ENCODE measurements at regions not wholly inside any gene's neighbourhood (a gene's known extent, or its start where the extent isn't known, plus 50 kb on each side); places are given as distances from the start of the nearest gene placed in this dataset.
"Not testable (repeated sequence)": the region's sequence is repeated elsewhere in the genome, so short reads cannot be mapped to it uniquely, and the experiment has no call there.

DNA sequence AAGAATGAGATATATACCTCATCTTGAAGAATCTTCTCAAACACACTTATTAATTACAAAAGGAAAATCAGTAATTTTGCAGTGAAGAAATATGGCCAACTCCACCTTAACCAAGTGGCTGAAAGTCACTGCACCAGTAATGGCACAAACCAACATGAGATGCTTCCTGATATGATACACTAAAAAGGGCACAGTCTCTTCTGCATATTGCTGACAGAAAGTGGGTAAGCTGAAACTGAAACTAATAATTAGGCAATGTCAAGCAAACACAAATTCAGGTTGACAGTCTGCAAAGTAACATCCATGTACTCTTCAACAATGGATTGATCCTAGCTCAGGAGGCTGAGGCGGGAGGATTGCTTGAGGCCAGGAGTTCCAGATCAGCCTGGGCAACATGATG lies 56.1 kb downstream of the ZNF22 start:
- H3K27me3 ChIP-seq; H3K9me3 ChIP-seq; H3K27ac ChIP-seq; H3K4me1 ChIP-seq; DNase-seq; H3K36me3 ChIP-seq; H3K4me3 ChIP-seq; intact Hi-C loops (cut with DNase I): not testable (repeated sequence)
- WGBS, 2 donors = 94 to 98% methylated on average over 1 of the region's 1 CpG

DNA sequence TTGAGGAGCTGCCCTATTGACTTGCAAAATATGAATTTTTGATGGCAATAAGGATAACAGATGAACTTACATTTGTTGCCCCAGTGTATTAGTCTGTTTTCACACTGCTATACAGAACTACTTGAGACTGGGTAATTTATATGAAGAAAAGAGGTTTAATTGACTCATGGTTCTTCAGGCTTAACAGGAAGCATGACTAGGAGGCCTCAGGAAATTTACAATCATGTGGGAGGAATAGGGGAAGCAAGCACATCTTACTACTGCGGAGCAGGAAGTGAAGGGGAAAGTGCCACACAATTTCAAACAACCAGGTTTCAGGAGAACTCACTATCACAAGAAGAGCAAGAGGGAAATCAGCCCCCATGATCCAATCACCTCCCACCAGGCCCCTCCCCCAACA lies 57.9 kb downstream of the ZNF22 start:
- no peaks in the 10 kb centered on the region for H3K36me3 ChIP-seq
- no peak for TF ChIP-seq EP300 (IDR thresholded peaks at IDR 0.05)
- TF ChIP-seq, protein P1, sequence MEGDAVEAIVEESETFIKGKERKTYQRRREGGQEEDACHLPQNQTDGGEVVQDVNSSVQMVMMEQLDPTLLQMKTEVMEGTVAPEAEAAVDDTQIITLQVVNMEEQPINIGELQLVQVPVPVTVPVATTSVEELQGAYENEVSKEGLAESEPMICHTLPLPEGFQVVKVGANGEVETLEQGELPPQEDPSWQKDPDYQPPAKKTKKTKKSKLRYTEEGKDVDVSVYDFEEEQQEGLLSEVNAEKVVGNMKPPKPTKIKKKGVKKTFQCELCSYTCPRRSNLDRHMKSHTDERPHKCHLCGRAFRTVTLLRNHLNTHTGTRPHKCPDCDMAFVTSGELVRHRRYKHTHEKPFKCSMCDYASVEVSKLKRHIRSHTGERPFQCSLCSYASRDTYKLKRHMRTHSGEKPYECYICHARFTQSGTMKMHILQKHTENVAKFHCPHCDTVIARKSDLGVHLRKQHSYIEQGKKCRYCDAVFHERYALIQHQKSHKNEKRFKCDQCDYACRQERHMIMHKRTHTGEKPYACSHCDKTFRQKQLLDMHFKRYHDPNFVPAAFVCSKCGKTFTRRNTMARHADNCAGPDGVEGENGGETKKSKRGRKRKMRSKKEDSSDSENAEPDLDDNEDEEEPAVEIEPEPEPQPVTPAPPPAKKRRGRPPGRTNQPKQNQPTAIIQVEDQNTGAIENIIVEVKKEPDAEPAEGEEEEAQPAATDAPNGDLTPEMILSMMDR (IDR thresholded peaks at IDR 0.05) = no peak
- H3K4me1 ChIP-seq = no peaks in the 10 kb centered on the region
- intact Hi-C loops (cut with DNase I) = no loop called here
- no peak overlapping the region for H3K4me3 ChIP-seq
- no peaks in the 10 kb centered on the region for H3K9me3 ChIP-seq
- no peaks in the 10 kb centered on the region for H3K27me3 ChIP-seq
- no peak for DNase-seq
- H3K27ac ChIP-seq = no peak overlapping the region
- 59 to 86% methylated on average over 1 of the region's 1 CpG for WGBS, 2 donors

DNA sequence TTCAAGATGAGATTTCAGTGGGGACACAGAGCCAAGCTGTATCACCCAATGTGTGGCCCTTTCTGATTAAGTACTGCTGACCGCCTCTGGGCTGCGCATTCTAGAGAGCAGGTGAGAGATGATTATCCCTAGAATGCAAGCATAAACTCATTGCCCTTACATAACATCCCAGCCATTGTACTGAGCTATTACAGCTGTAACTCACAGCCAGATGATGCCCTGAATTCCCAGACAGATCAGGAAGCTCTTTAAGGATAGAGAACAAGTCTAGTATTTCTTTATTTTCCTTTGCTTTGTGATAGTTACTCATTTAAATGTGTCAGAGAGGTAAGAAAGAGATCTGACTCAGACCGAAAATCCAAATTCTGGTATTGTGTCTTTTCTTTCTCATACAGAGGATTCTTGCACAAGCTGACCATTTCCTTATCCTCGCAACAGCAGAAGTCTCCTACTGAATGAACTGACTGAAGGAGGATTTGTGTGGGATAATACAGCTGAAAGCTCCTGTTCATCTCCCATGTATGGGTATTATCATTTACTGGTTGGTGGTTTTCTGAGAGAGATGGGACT lies 58.4 kb downstream of the ZNF22 start:
- H3K27ac ChIP-seq = no peak overlapping the region
- H3K4me1 ChIP-seq = no peaks in the 10 kb centered on the region
- no peaks in the 10 kb centered on the region for H3K9me3 ChIP-seq
- intact Hi-C loops (cut with DNase I) = no loop called here
- H3K36me3 ChIP-seq = no peaks in the 10 kb centered on the region
- no peak for DNase-seq
- 90 to 95% methylated on average over 4 of the region's 4 CpGs for WGBS, 2 donors
- H3K27me3 ChIP-seq = no peaks in the 10 kb centered on the region
- TF ChIP-seq, protein P1 (IDR thresholded peaks at IDR 0.05) = no peak
- TF ChIP-seq EP300 (IDR thresholded peaks at IDR 0.05) (no peak), POLR2AphosphoS5 (IDR thresholded peaks at IDR 0.05) (no peak), POLR2A (IDR thresholded peaks at IDR 0.05) (no peak)
- no peak overlapping the region for H3K4me3 ChIP-seq

DNA sequence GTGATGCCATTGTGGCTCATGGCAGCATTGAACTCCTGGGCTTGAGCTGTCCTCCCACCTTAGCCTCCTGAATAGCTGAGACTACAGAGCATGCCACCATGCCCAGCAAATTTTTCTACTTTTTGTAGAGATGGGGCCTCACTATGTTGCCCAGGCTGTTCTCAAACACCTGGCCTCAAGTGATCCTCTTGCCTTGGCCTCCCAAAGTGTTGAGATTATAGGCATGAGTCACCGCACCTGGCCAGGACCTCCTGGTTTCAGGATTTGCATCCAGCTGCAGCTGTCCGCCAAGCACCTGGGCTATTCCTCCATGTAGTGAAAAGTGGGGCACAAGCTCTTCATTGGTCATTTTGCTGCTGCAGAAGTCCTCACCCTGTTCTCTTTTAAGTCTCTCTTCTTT lies 58.9 kb downstream of the ZNF22 start:
- H3K9me3 ChIP-seq = no peaks in the 10 kb centered on the region
- no peaks in the 10 kb centered on the region for H3K27me3 ChIP-seq
- H3K4me3 ChIP-seq = no peak overlapping the region
- WGBS, 2 donors = 95% methylated on average over 2 of the region's 2 CpGs
- no peak for DNase-seq
- no peaks in the 10 kb centered on the region for H3K4me1 ChIP-seq
- TF ChIP-seq, protein P1 (IDR thresholded peaks at IDR 0.05) = no peak
- TF ChIP-seq EP300 (IDR thresholded peaks at IDR 0.05) (no peak), POLR2A (IDR thresholded peaks at IDR 0.05) (no peak), POLR2AphosphoS5 (IDR thresholded peaks at IDR 0.05) (no peak)
- no peaks in the 10 kb centered on the region for H3K36me3 ChIP-seq
- intact Hi-C loops (cut with DNase I) = no loop called here
- no peak overlapping the region for H3K27ac ChIP-seq

DNA sequence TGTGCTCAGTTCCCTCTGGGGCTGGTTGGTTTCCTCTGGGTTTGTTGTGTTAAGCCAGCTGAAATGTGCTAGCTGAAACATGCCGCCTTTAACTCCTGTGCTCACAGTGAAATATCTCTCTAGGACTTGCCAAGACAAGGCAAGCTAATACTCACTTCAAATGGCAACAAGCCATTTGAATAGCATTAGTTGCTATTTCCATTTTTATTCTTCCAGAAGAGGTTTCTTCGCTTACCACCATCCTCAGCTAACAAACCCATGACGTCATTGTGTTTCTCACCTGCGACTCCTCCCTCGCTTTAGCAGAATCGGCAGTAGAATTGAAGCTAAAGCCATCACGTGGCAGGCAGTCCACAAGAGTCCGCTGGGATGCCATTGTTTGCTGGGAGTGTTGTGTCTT lies 61.3 kb downstream of the ZNF22 start:
- 69 to 71% methylated on average over 8 of the region's 8 CpGs for WGBS, 2 donors
- TF ChIP-seq EP300 (IDR thresholded peaks at IDR 0.05) (no peak), POLR2A (IDR thresholded peaks at IDR 0.05) (no peak), POLR2AphosphoS5 (IDR thresholded peaks at IDR 0.05) (no peak)
- TF ChIP-seq, protein P1 (IDR thresholded peaks at IDR 0.05) = no peak
- no peak for DNase-seq
- no peaks in the 10 kb centered on the region for H3K36me3 ChIP-seq
- no peaks in the 10 kb centered on the region for H3K9me3 ChIP-seq
- no peaks in the 10 kb centered on the region for H3K4me1 ChIP-seq
- H3K4me3 ChIP-seq = no peak overlapping the region
- intact Hi-C loops (cut with DNase I) = no loop called here
- H3K27me3 ChIP-seq = no peaks in the 10 kb centered on the region
- H3K27ac ChIP-seq = no peak overlapping the region

Measured in sigmoid colon (tissue), 6 donors.